GM21390 (cell line): ENCODE measurements at regions not wholly inside any gene's neighbourhood (a gene's known extent, or its start where the extent isn't known, plus 50 kb on each side); places are given as distances from the start of the nearest gene placed in this dataset.
"Not testable (repeated sequence)": the region's sequence is repeated elsewhere in the genome, so short reads cannot be mapped to it uniquely, and the experiment has no call there.

Source experiments
- ATAC-seq: cut with Tn5 transposase; IDR thresholded peaks from one replicate; pipeline ENCODE4 v1.9.1; 2021; ENCODE audit not compliant: unreplicated experiment

GRCh38 chr1:189524501-189524900, 953.2 kb downstream of the BRINP3 start:
- no peak for ATAC-seq

- no peak for ATAC-seq
Observed at GRCh38 chr1:189530162-189530561, 947.5 kb downstream of the BRINP3 start.

GRCh38 chr1:189538271-189538670, 939.4 kb downstream of the BRINP3 start:
- ATAC-seq: no peak

- ATAC-seq: no peak
Observed at GRCh38 chr1:189550498-189550897, 927.2 kb downstream of the BRINP3 start.

- no peak for ATAC-seq
Observed at GRCh38 chr1:189563784-189564183, 913.9 kb downstream of the BRINP3 start.

- ATAC-seq: no peak
Observed at GRCh38 chr1:189567890-189568289, 909.8 kb downstream of the BRINP3 start.

GRCh38 chr1:189596197-189596596, 881.5 kb downstream of the BRINP3 start:
- no peak for ATAC-seq

- ATAC-seq: no peak
Observed at GRCh38 chr1:189597083-189597482, 880.6 kb downstream of the BRINP3 start.

GRCh38 chr1:189605226-189605625, 872.4 kb downstream of the BRINP3 start:
- ATAC-seq: no peak

- ATAC-seq: no peak
Observed at GRCh38 chr1:189606047-189606446, 871.6 kb downstream of the BRINP3 start.

GRCh38 chr1:189606795-189607476, 870.7 kb downstream of the BRINP3 start:
- no peak for ATAC-seq

GRCh38 chr1:189607477-189608096, 870.1 kb downstream of the BRINP3 start:
- ATAC-seq: no peak

- ATAC-seq: no peak
Observed at GRCh38 chr1:189609167-189609566, 868.5 kb downstream of the BRINP3 start.

- no peak for ATAC-seq
Observed at GRCh38 chr1:189616893-189617292, 860.8 kb downstream of the BRINP3 start.

GRCh38 chr1:189619682-189620332, 857.9 kb downstream of the BRINP3 start:
- no peak for ATAC-seq

GRCh38 chr1:189620471-189620870, 857.2 kb downstream of the BRINP3 start:
- no peak for ATAC-seq

GRCh38 chr1:189623336-189623735, 854.3 kb downstream of the BRINP3 start:
- ATAC-seq: no peak

- ATAC-seq: no peak
Observed at GRCh38 chr1:189627427-189627826, 850.2 kb downstream of the BRINP3 start.

- no peak for ATAC-seq
Observed at GRCh38 chr1:189628857-189629256, 848.8 kb downstream of the BRINP3 start.

GRCh38 chr1:189633658-189634057, 844.0 kb downstream of the BRINP3 start:
- ATAC-seq: no peak

GRCh38 chr1:189637041-189637440, 840.6 kb downstream of the BRINP3 start:
- no peak for ATAC-seq

GRCh38 chr1:189644156-189644555, 833.5 kb downstream of the BRINP3 start:
- ATAC-seq: not testable (repeated sequence)
